Activated B cell treated with CpG ODN at 0.5 μM for 24 hours (primary cell): ENCODE measurements at regions not wholly inside any gene's neighbourhood (a gene's known extent, or its start where the extent isn't known, plus 50 kb on each side); places are given as distances from the start of the nearest gene placed in this dataset.
"Not testable (repeated sequence)": the region's sequence is repeated elsewhere in the genome, so short reads cannot be mapped to it uniquely, and the experiment has no call there.

Source experiments
- ATAC-seq: fragments of 200-7000 bp; cut with Tn5 transposase; one replicate; pipeline ENCODE4 v1.10.0; 2021; ENCODE audit warnings: low read depth, mild to moderate bottlenecking, moderate library complexity
- CTCF ChIA-PET: fragments of 350-600 bp; sonication (Branson Sonifier 250); formaldehyde crosslinking; loops from one replicate; lab custom pipeline; 2021; ENCODE audit warnings: antibody characterized with exemption; lab: Charles Lee
- POLR2A ChIA-PET: fragments of 350-600 bp; sonication (Branson Sonifier 250); formaldehyde crosslinking; loops from one replicate; lab custom pipeline; 2021; ENCODE audit warnings: antibody characterized with exemption; lab: Charles Lee
- DNase-seq: peaks from one replicate; pipeline ENCODE4 v3.0.0; 2022
- H3K27ac Mint-ChIP-seq: one replicate; pipeline ENCODE4 v1.8.0; 2020; ENCODE audit warnings: mixed read lengths
- H3K27me3 Mint-ChIP-seq: one replicate; pipeline ENCODE4 v1.8.0; 2021; ENCODE audit warnings: mixed read lengths
- H3K36me3 Mint-ChIP-seq: one replicate; pipeline ENCODE4 v1.8.0; 2021; ENCODE audit warnings: low read depth, mixed read lengths
- H3K4me1 Mint-ChIP-seq: one replicate; pipeline ENCODE4 v1.8.0; 2021; ENCODE audit warnings: mixed read lengths
- H3K4me3 Mint-ChIP-seq: one replicate; pipeline ENCODE4 v1.8.0; 2020; ENCODE audit warnings: mild to moderate bottlenecking, mixed read lengths
- H3K9me3 Mint-ChIP-seq: one replicate; pipeline ENCODE4 v1.8.0; 2020; ENCODE audit warnings: mixed read lengths
- CTCF ChIP-seq: fragments of 200-600 bp; IDR thresholded peaks from one replicate; pipeline ENCODE4 v1.8.0; 2022; ENCODE audit warnings: antibody characterized with exemption, mild to moderate bottlenecking
- intact Hi-C: fragments of 100-400 bp; cut with micrococcal nuclease; formaldehyde crosslinking; loops from one replicate; pipeline ENCODE4 v1.15.1; 2024

DNA sequence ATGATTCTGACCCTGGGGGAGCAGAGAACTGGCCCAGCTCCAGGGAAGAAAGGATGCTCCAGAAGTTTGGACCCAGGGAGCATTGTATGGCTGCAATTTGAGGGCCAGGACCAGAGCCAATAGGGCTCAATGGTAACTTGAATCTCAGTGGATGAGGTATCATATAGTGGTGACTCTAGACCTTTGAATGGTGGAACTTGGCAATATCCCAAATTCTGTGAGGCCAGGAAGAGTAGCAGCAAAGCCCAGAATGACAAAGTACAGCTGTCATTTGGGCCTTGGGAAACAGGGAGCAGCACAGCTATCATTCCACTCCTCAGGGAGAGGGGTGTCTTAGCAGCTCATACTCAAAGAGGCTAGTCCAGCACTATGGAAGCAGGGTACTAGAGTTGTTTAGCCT is 332.9 kb upstream of the RBMS1 start:
- no peak for TF ChIP-seq CTCF
- POLR2A ChIA-PET, result no interaction called here
- intact Hi-C loops, result no loop called here
- CTCF ChIA-PET, result no interaction called here
- no peak for DNase-seq
- Mint-ChIP-seq H3K4me3 (no peak overlapping the region), H3K4me1 (no peaks in the 10 kb centered on the region), H3K9me3 (peaks cover 36% of the 10 kb centered on the region), H3K27me3 (no peaks in the 10 kb centered on the region), H3K36me3 (no peaks in the 10 kb centered on the region), H3K27ac (no peak overlapping the region)
- ATAC-seq, result no peak

GRCh38 chr2:160828076-160828475 is 332.2 kb upstream of the TANK start:
- H3K27me3 Mint-ChIP-seq, result no peaks in the 10 kb centered on the region
- ChIA-PET POLR2A (no interaction called here), CTCF (no interaction called here)
- ATAC-seq, result no peak
- peaks cover 30% of the 10 kb centered on the region for H3K9me3 Mint-ChIP-seq
- H3K4me3 Mint-ChIP-seq, result no peak overlapping the region
- intact Hi-C loops, result no loop called here
- H3K4me1 Mint-ChIP-seq, result no peaks in the 10 kb centered on the region
- no peak overlapping the region for H3K27ac Mint-ChIP-seq
- DNase-seq, result no peak
- TF ChIP-seq CTCF, result no peak
- H3K36me3 Mint-ChIP-seq, result no peaks in the 10 kb centered on the region

DNA sequence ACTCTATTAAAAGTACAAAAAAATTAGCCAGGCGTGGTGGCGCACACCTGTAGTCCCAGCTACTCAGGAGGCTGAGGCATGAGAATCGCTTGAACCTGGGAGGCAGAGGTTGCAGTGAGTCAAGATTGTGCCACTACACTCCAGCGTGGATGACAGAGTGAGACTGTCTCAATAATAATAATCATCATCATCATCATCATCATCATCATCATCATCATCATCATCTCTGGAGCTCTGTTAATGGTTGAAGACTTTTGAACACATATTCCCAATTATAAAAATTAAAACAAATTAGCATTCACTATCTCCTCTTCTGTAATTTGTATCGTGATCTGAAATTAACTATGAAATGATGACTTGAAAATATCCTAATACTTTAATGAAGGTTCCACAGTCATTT is 327.8 kb upstream of the TANK start:
- CTCF ChIA-PET, H3K9me3 Mint-ChIP-seq, ATAC-seq, H3K36me3 Mint-ChIP-seq, H3K4me3 Mint-ChIP-seq, POLR2A ChIA-PET, H3K27ac Mint-ChIP-seq, H3K27me3 Mint-ChIP-seq, intact Hi-C loops, H3K4me1 Mint-ChIP-seq, DNase-seq: not testable (repeated sequence)

GRCh38 chr2:160835166-160835565 is 325.1 kb upstream of the TANK start:
- no peak for TF ChIP-seq CTCF
- ChIA-PET CTCF (no interaction called here), POLR2A (no interaction called here)

DNA sequence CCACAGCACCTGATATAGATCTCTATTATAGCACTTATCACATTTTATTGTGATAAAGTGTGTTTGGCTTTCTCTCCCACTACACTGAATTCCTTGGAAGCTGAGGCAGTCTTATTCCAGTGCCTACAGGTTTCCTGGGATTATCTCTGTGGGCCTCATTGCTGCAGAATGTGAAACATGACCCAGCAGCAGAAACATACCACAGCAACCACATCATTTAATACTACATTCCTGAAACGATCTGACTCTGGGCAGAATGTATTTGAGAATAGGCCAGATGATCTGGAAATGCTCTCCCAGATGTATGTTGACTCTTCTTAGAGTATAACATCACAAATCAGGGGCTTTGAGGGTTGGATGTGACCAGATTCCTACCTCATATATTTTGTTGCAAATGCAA is 323.5 kb upstream of the TANK start:
- DNase-seq, result no peak
- ATAC-seq, result no peak
- TF ChIP-seq CTCF, result no peak
- ChIA-PET POLR2A (no interaction called here), CTCF (no interaction called here)
- Mint-ChIP-seq H3K4me3 (no peak overlapping the region), H3K27ac (no peak overlapping the region), H3K27me3 (peaks cover 8% of the 10 kb centered on the region), H3K4me1 (no peaks in the 10 kb centered on the region), H3K36me3 (no peaks in the 10 kb centered on the region), H3K9me3 (no peaks in the 10 kb centered on the region)
- intact Hi-C loops, result no loop called here

More at GRCh38 chr2:160835166-160835565, 325.1 kb upstream of the TANK start:
- no peaks in the 10 kb centered on the region for H3K9me3 Mint-ChIP-seq
- no peak for ATAC-seq
- intact Hi-C loops, result no loop called here
- no peaks in the 10 kb centered on the region for H3K36me3 Mint-ChIP-seq
- peaks cover 8% of the 10 kb centered on the region for H3K27me3 Mint-ChIP-seq
- no peak overlapping the region for H3K27ac Mint-ChIP-seq
- DNase-seq, result no peak
- no peaks in the 10 kb centered on the region for H3K4me1 Mint-ChIP-seq
- no peak overlapping the region for H3K4me3 Mint-ChIP-seq

DNA sequence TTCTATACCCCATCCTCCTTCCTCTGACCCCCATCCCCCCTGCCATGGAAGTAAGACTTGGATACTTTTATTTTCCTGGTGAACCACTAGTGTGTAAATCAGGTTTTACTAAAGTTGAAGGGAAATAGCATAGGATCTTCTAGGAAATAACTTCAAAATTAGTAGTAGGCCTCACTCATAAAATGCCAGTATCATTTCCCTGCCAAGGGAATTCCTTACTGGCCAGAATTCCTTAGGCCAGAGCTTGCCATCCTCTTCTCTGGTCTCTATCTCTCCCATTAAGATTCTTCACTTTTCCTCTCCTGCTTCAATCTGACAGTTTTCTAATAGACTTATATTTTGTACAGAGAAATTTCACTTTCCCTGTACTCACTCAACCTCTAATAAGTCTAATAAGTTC is 322.8 kb upstream of the TANK start:
- Mint-ChIP-seq H3K4me3 (no peak overlapping the region), H3K4me1 (no peaks in the 10 kb centered on the region), H3K36me3 (no peaks in the 10 kb centered on the region), H3K27ac (no peak overlapping the region), H3K9me3 (no peaks in the 10 kb centered on the region), H3K27me3 (peaks cover 8% of the 10 kb centered on the region)
- CTCF ChIA-PET, result no interaction called here
- TF ChIP-seq CTCF, result no peak
- ATAC-seq (no peak), DNase-seq (no peak)
- intact Hi-C loops, result no loop called here
- POLR2A ChIA-PET, result no interaction called here
